DND-41 (cell line): ENCODE measurements at regions not wholly inside any gene's neighbourhood (a gene's known extent, or its start where the extent isn't known, plus 50 kb on each side); places are given as distances from the start of the nearest gene placed in this dataset.

Experiments used
- ATAC-seq: fragments of 200-7000 bp; cut with Tn5 transposase; 3 replicates; pipeline ENCODE4 v1.9.1; 2021; ENCODE audit warnings: low read depth; ENCODE audit not compliant: insufficient read depth
- DNase-seq: peaks from one replicate; pipeline ENCODE4 v3.0.0-alpha.2; 2020
- H2AFZ ChIP-seq: 2 replicates; pipeline ENCODE4 v1.6.0; 2012; ENCODE audit warnings: low read depth, low read length
- H3K27ac ChIP-seq: 2 replicates; pipeline ENCODE4 v1.5.1; 2012; ENCODE audit warnings: low read length, inconsistent platforms
- H3K27me3 ChIP-seq: fragments of 200-600 bp; sonication (generic); 2 replicates; pipeline ENCODE4 v1.6.0; 2012; ENCODE audit warnings: low read length, mild to moderate bottlenecking, inconsistent platforms; ENCODE audit not compliant: insufficient read depth, poor library complexity
- H3K36me3 ChIP-seq: 2 replicates; pipeline ENCODE4 v1.5.1; 2012; ENCODE audit warnings: low read length, inconsistent platforms; ENCODE audit not compliant: insufficient read depth
- H3K4me1 ChIP-seq: 2 replicates; pipeline ENCODE4 v1.5.1; 2012; ENCODE audit warnings: mild to moderate bottlenecking, low read length; ENCODE audit not compliant: insufficient read depth
- H3K4me2 ChIP-seq: 2 replicates; pipeline ENCODE4 v1.6.0; 2012; ENCODE audit warnings: mild to moderate bottlenecking, moderate library complexity, low read length, inconsistent platforms; ENCODE audit not compliant: insufficient read depth
- H3K4me3 ChIP-seq, 2 experiments: fragments of 200-600 bp in 1 of 2; shearing (Covaris generic) in 1 of 2; 2 replicates each; pipeline ENCODE4 v1.5.1; 2012 to 2016; ENCODE audit warnings: inconsistent platforms in 2 of 2, low read length in 2 of 2, mild to moderate bottlenecking in 2 of 2, low read depth in 1 of 2, moderate library complexity in 1 of 2
- H3K79me2 ChIP-seq: 2 replicates; pipeline ENCODE4 v1.6.0; 2012; ENCODE audit warnings: low read length, inconsistent platforms; ENCODE audit not compliant: insufficient read depth
- H3K9ac ChIP-seq: 2 replicates; pipeline ENCODE4 v1.6.0; 2012; ENCODE audit warnings: low read depth, mild to moderate bottlenecking, inconsistent platforms, low read length, moderate library complexity
- H3K9me3 ChIP-seq: 2 replicates; pipeline ENCODE4 v1.5.1; 2012; ENCODE audit warnings: low read length, moderate library complexity, mild to moderate bottlenecking, inconsistent platforms; ENCODE audit not compliant: insufficient read depth, severe bottlenecking
- H4K20me1 ChIP-seq: 2 replicates; pipeline ENCODE4 v1.6.0; 2012; ENCODE audit warnings: low read length; ENCODE audit not compliant: insufficient read depth
- EZH2 ChIP-seq: IDR thresholded peaks from 3 replicates; pipeline ENCODE4 v1.6.1; 2012; ENCODE audit warnings: borderline replicate concordance, low read depth, mild to moderate bottlenecking, moderate library complexity, low read length, inconsistent platforms; ENCODE audit not compliant: severe bottlenecking
- TF ChIP-seq, protein P1 (sequence below): IDR thresholded peaks from 2 replicates; pipeline ENCODE4 v1.5.1; 2012; ENCODE audit warnings: borderline replicate concordance, low read length, moderate library complexity, mild to moderate bottlenecking; ENCODE audit not compliant: poor library complexity, severe bottlenecking; ENCODE audit errors: extremely low read depth

GRCh38 chr5:52375969-52376368 lies 411.7 kb upstream of the ITGA1 start:
- DNase-seq (no peak), ATAC-seq (no peak)
- Histone ChIP-seq H4K20me1 (no peaks in the 10 kb centered on the region), H3K9ac (no peak overlapping the region), H3K27ac (no peak overlapping the region), H3K4me3 (no peak overlapping the region), H2AFZ (no peak overlapping the region), H3K9me3 (no peaks in the 10 kb centered on the region), H3K79me2 (no peaks in the 10 kb centered on the region), H3K36me3 (no peaks in the 10 kb centered on the region), H3K4me2 (no peak overlapping the region), H3K4me1 (no peaks in the 10 kb centered on the region), H3K27me3 (no peaks in the 10 kb centered on the region)
- TF ChIP-seq, protein P1, sequence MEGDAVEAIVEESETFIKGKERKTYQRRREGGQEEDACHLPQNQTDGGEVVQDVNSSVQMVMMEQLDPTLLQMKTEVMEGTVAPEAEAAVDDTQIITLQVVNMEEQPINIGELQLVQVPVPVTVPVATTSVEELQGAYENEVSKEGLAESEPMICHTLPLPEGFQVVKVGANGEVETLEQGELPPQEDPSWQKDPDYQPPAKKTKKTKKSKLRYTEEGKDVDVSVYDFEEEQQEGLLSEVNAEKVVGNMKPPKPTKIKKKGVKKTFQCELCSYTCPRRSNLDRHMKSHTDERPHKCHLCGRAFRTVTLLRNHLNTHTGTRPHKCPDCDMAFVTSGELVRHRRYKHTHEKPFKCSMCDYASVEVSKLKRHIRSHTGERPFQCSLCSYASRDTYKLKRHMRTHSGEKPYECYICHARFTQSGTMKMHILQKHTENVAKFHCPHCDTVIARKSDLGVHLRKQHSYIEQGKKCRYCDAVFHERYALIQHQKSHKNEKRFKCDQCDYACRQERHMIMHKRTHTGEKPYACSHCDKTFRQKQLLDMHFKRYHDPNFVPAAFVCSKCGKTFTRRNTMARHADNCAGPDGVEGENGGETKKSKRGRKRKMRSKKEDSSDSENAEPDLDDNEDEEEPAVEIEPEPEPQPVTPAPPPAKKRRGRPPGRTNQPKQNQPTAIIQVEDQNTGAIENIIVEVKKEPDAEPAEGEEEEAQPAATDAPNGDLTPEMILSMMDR = no peak
- TF ChIP-seq EZH2 = no peak

- Histone ChIP-seq H3K9me3 (no peaks in the 10 kb centered on the region), H3K79me2 (no peaks in the 10 kb centered on the region), H3K36me3 (no peaks in the 10 kb centered on the region), H3K4me2 (no peak overlapping the region), H4K20me1 (no peaks in the 10 kb centered on the region), H3K4me3 (no peak overlapping the region), H2AFZ (no peak overlapping the region), H3K27me3 (no peaks in the 10 kb centered on the region), H3K4me1 (no peaks in the 10 kb centered on the region), H3K27ac (no peak overlapping the region), H3K9ac (no peak overlapping the region)
- TF ChIP-seq EZH2 = no peak
- TF ChIP-seq, protein P1 = no peak
- no peak for ATAC-seq
- no peak for DNase-seq
These were observed 411.1 kb upstream of the ITGA1 start for GRCh38 chr5:52376592-52376991.

- Histone ChIP-seq H3K4me2 (no peak overlapping the region), H3K79me2 (no peaks in the 10 kb centered on the region), H3K27ac (no peak overlapping the region), H3K9ac (no peak overlapping the region), H3K4me3 (no peak overlapping the region), H3K36me3 (no peaks in the 10 kb centered on the region), H3K4me1 (no peaks in the 10 kb centered on the region), H3K9me3 (no peaks in the 10 kb centered on the region), H4K20me1 (no peaks in the 10 kb centered on the region), H2AFZ (0 out of 2 replicates have a peak overlapping the region, but pooled peaks have one; percentile 2), H3K27me3 (no peaks in the 10 kb centered on the region)
- ATAC-seq = no peak
- DNase-seq = no peak
- TF ChIP-seq EZH2 = no peak
- TF ChIP-seq, protein P1 = no peak
These were observed 409.5 kb upstream of the ITGA1 start for GRCh38 chr5:52378237-52378636.

GRCh38 chr5:52388349-52388748 lies 399.4 kb upstream of the ITGA1 start:
- Histone ChIP-seq H3K4me3 (no peak overlapping the region), H3K4me1 (no peaks in the 10 kb centered on the region), H3K9me3 (no peaks in the 10 kb centered on the region), H3K27me3 (no peaks in the 10 kb centered on the region), H2AFZ (no peak overlapping the region), H4K20me1 (no peaks in the 10 kb centered on the region), H3K27ac (no peak overlapping the region), H3K79me2 (no peaks in the 10 kb centered on the region), H3K9ac (no peak overlapping the region), H3K36me3 (no peaks in the 10 kb centered on the region), H3K4me2 (no peak overlapping the region)
- DNase-seq (no peak), ATAC-seq (no peak)
- no peak for TF ChIP-seq EZH2
- TF ChIP-seq, protein P1 = no peak
